NCI-H510A treated with DMSO at 0.1 percent for 48 hours (cell line): ENCODE measurements at regions not wholly inside any gene's neighbourhood (a gene's known extent, or its start where the extent isn't known, plus 50 kb on each side); places are given as distances from the start of the nearest gene placed in this dataset.

ENCODE experiments used
- DNase-seq: peaks from one replicate; lab custom pipeline; 2025; lab: John Stamatoyannopoulos, UW

DNA sequence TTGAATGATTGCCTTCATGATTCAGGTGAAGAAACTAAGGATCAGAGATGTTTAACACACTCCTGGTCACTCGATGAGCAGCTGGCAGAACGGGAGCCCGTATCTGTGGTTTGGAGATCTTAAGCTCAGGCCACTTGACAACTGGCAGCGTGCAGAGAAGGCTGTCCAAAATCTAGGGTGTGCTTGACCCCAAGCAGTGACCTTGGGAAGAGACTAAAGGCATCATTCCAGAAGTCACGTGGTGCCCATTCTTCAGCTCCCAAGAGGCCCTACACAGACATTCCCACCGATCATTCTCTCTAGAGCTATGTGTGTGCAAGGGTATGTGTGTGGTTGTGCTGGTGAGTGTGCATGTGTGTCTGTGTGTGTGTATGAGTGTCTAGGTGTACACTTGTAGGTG is 493.8 kb downstream of the TCERG1L start:
- no peak for DNase-seq

DNA sequence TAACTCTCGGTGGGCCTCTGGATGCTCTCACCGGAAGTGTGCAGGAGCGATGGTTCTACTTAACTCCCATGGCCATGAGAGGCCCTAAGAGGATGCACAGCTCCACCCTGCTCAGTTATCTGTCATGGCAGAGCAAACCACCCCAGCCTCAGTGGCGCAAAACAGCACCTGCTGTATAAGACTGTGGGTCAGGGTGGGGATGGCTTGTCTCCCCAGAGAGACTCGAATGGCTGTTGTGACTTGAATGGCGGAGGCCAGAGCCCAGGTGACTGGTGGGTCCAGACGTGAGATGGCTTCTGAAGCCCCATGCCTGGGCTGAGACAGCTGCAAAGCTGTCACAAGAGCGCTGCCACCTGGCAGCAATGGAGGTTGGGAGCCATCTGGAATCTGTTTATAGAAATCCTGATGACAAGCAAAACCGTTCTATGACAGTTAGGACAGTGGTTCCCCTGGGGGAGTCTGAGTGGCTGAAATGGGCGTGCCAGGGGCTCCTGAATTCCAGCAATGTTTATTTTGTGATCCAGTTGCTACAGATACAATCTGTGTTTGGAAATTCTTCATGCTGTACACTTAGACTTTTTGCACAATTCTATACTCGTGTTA is 490.5 kb downstream of the TCERG1L start:
- DNase-seq = no peak

- no peak for DNase-seq
These were observed 487.1 kb downstream of the TCERG1L start for GRCh38 chr10:130824230-130825014.

DNA sequence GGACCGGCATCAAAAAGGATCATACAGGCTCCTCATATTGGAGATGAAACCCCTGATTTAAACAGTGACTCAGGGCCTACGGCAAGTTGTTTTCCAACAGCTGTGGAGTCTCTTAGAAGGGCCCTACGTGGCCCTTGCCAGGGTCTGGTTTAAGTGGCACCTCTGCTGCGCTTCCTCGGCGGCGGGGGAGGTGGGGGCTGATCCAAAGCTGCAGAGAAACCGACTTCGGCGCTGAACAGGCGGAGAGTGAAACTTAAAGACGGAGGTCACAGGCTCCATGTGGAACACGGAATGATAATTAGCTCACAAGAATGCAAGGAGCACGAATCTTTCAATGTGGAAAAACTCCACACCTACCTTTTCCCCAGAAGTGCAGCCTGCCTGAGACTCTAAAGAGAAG is 477.9 kb downstream of the TCERG1L start:
- DNase-seq = no peak

DNA sequence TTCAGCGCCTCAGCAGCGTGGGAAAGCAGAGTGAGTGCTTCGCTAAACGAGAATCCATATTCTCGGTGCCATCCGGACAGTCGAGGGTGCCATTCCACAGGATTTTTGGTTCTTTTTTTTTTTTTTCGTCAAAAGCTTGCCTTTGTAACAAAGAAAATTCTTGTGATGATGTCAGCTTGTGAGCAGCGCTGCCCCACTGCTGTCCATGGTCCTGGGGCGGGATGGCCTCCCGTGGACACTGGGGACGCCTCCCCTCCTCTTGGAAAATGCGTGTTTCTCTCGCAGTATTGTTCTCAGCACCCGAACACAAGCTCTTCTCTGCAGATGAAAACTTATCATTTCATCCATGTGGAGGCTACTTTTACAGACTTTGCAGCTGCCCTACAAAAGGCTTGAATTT is 477.4 kb downstream of the TCERG1L start:
- DNase-seq = no peak

GRCh38 chr10:130834573-130834972 is 476.9 kb downstream of the TCERG1L start:
- DNase-seq = no peak

- DNase-seq = no peak
These were observed 476.5 kb downstream of the TCERG1L start for GRCh38 chr10:130835068-130835467.

GRCh38 chr10:130836344-130836743 is 475.2 kb downstream of the TCERG1L start:
- DNase-seq = no peak

DNA sequence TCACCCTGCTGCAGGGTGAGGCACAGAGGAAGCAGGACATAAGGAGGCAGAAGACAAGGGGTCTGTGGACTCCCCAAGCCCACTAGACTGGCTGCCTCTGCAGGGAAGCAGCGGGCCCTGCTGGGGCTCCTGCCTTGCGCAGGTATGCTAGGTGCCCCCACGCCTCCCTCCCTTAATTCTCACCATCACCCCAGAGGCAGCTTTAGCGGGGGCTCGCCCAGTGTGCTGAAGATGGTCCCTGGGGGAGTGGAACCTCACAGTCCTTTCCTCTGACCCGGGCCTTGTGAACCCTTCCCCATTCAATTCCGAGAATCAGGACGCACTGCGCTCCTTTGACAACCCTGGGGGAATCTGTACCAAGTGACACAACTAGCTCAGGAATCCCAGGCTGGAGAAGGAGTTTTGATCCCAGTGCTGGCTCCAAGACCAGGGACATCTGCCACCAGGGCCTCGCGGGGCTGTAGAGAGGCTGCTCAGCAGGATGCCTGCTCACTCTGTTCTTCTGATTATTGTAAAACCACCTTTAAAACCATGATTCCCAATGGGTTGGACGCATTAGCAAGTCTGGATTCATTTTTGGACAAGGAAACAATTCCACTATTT is 468.4 kb downstream of the TCERG1L start:
- no peak for DNase-seq

- DNase-seq = no peak
These were observed 467.2 kb downstream of the TCERG1L start for GRCh38 chr10:130844310-130844709.

DNA sequence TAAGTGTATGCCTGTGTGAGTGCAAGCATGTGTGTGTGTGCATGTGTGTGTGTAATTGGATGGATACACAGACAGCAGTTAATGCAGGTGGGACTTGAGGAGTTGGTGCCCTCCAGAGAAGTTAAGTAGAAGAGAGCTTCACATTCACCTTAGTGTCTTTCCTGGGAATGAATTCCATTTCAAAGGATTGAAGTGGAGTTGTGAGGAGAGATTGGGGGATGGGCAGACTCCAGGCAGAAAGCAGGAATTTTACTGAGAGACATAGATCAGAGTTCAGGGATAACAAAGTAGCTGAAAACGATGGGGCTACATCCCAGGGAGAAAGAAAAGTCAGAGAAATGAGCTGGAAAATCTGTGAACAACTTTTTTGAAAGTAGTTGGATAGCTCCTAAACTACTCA is 464.4 kb downstream of the TCERG1L start:
- no peak for DNase-seq

- no peak for DNase-seq
These were observed 462.7 kb downstream of the TCERG1L start for GRCh38 chr10:130848855-130849254.

DNA sequence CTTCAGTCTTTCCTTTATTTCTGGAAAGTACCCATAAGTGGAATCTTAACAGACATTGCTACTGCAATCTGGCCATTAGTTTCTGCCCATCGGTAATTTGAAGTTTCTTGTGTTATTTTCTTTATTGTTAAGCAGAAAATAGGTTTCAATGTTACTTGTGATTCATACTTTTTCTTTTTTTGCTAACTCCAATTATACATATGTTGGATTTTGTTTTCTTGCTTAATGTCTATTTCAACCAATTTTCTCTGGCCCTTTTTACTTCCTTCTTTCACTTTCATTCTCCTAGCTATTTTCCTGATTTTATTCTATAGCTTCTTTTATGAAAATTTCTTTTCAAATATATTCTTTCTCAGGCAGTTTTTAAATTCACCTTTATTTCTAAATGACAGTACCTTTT is 457.4 kb downstream of the TCERG1L start:
- DNase-seq = no peak

- no peak for DNase-seq
These were observed 453.8 kb downstream of the TCERG1L start for GRCh38 chr10:130857631-130858295.

DNA sequence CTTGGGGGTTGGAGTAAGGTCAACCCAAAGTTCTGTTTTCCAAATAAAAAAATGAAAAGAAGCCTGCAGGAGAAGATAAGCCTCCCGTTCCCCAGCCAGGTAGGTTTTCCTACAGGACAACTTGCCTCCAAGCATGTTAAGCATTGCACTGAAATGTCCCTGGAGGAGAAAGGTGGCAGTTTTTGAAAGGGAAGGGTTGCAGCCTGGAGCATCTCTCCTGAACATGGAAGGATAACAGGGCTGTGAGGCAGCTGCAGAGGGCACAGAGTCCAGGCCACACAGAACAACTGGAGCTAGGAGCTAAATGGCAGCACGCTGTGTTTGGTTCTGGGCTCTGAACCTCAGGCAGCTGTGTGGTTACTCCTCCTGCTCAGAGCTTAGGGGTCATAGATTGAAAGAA is 452.9 kb downstream of the TCERG1L start:
- DNase-seq = no peak

- no peak for DNase-seq
These were observed 452.1 kb downstream of the TCERG1L start for GRCh38 chr10:130859427-130859826.

DNA sequence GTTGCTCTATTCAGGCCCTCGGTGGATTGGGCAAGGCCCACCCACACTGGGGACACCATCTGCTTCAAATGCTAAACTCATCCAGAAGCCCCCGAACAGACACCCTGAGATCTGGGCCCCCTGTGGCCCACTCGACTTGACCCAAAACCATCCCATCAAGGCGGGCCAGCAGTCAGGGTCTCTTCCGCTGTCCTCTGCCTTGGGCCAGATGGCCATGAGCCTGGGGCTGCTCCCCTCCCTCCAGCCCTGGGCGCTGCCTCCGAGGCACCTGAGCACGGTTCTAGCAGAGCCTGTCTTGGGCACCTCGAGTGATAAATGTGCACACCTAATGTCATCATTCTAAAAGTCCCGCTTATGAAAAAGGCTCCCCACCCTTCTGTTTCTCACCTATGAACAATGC is 449.4 kb downstream of the TCERG1L start:
- no peak for DNase-seq

DNA sequence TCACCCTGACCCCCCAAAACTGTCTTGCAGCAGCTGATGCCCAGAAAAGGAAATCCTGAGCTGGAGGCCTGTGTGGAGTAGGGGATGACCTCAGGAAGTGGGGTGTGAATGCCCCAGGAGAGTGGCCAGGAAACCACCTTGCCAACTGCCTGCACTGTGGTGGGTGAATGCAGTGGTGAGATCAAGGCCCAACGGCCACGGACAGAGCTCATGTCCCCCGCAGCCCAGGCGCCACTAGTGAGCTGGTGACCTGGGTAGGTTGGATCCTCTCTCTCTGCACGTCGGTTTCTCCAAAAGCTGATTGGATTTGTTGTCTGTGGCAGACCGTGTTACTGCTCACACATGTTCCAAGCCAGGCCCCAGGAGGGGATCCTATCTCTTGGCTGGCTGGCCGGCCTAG is 448.9 kb downstream of the TCERG1L start:
- no peak for DNase-seq

- no peak for DNase-seq
These were observed 448.5 kb downstream of the TCERG1L start for GRCh38 chr10:130863044-130863443.

- DNase-seq = no peak
These were observed 446.3 kb downstream of the TCERG1L start for GRCh38 chr10:130864961-130865818.

DNA sequence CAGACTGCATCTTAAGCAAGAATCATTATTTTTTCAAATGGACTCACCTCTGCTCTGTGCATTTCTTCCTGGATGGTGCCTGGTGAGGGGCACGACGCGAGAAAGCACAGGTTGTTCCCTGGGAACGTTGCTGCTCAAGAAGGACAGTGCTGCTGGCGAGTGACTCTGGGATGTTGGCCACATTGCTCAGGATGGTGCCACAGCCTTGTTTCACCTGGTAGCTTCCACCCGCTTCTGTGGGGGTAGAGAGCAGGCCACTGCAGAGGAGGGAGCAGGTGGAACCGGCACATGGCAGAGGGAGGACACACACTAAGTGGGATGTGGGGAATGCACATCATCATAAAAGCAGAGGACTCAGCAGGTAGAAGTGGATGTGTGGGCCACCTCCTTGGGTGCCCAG is 444.7 kb downstream of the TCERG1L start:
- no peak for DNase-seq
